Heart left ventricle (tissue), 13 donors: ENCODE measurements at regions not wholly inside any gene's neighbourhood (a gene's known extent, or its start where the extent isn't known, plus 50 kb on each side); places are given as distances from the start of the nearest gene placed in this dataset.

Experiments used
- POLR2A ChIP-seq, 2 donors: fragments of 450-650 bp; IDR thresholded peaks; one replicate each; pipeline ENCODE4 v1.6.1; 2017; ENCODE audit warnings: antibody characterized with exemption in 2 of 2, mild to moderate bottlenecking in 2 of 2, moderate library complexity in 2 of 2
- TF ChIP-seq, protein P1 (sequence below), 12 donors: fragments of 200-600 bp; sonication (generic) in 4 of 12; IDR thresholded peaks; one replicate each; pipeline versions ENCODE4 v1.5.0 to v1.8.0; 2018 to 2022; ENCODE audit warnings: antibody characterized with exemption in 12 of 12, mild to moderate bottlenecking in 5 of 12
- donor health status: ischemic (EF 13 %, LVEDD 7.1; RV severe dilation, severe dysfunction).
- donor health status: DM: no; HTN: yes; CAD: no.
- donor health status: DM: no; HTN: no; CAD: no.
- donor health status: ischemic (EF 25% LVEDD 6.9; RV normal size, moderate dysfunction).
- donor health status: ischemic (EF 25% LVEDD 5.7; RV mildly dilated, moderate dysfunction).
- donor health status: ischemic (EF 35%, LVEDD 5.7; RV mildly dilated, moderate dysfunction).
- donor health status: nonischemic (EF 11% LVEDD 7.7; RV severe dilation, severe dysfunction).
- donor health status: DM: yes; HTN: yes; CAD: no.
- donor health status: PGD.
- donor health status: ischemic (EF 29% LVEDD 5.4; RV normal size, mild dysfunction).
- donor health status: nonischemic (EF 23%, LVEDD 6.1; RV moderate dilation, normal function).

GRCh38 chr4:98816816-98817215 is 112.1 kb downstream of the EIF4E start:
- TF ChIP-seq, protein P1, sequence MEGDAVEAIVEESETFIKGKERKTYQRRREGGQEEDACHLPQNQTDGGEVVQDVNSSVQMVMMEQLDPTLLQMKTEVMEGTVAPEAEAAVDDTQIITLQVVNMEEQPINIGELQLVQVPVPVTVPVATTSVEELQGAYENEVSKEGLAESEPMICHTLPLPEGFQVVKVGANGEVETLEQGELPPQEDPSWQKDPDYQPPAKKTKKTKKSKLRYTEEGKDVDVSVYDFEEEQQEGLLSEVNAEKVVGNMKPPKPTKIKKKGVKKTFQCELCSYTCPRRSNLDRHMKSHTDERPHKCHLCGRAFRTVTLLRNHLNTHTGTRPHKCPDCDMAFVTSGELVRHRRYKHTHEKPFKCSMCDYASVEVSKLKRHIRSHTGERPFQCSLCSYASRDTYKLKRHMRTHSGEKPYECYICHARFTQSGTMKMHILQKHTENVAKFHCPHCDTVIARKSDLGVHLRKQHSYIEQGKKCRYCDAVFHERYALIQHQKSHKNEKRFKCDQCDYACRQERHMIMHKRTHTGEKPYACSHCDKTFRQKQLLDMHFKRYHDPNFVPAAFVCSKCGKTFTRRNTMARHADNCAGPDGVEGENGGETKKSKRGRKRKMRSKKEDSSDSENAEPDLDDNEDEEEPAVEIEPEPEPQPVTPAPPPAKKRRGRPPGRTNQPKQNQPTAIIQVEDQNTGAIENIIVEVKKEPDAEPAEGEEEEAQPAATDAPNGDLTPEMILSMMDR (IDR thresholded peaks at IDR 0.05) = no peak
- no peak for TF ChIP-seq POLR2A (IDR thresholded peaks at IDR 0.05)
